T-helper 2 cell treated with Interferon-gamma antibody and Interleukin-4, amounts not matched to agents 100 ng/mL and 5 ng/mL, for 36 hours (primary cell): ENCODE measurements at regions not wholly inside any gene's neighbourhood (a gene's known extent, or its start where the extent isn't known, plus 50 kb on each side); places are given as distances from the start of the nearest gene placed in this dataset.
"Not testable (repeated sequence)": the region's sequence is repeated elsewhere in the genome, so short reads cannot be mapped to it uniquely, and the experiment has no call there.

Experiments used
- intact Hi-C: fragments of 100-400 bp; cut with micrococcal nuclease; formaldehyde crosslinking; loops from one replicate; pipeline ENCODE4 v1.15.1; 2023

- intact Hi-C loops, result no loop called here
Observed at GRCh38 chr12:69028941-69029729, 96.2 kb upstream of the CPM start.

- intact Hi-C loops, result no loop called here
Observed at GRCh38 chr12:69030321-69030720, 97.3 kb upstream of the CPM start.

- intact Hi-C loops, result no loop called here
Observed at GRCh38 chr12:69036533-69036932, 103.6 kb upstream of the CPM start.

- intact Hi-C loops, result no loop called here
Observed at GRCh38 chr12:69036999-69037398, 104.0 kb upstream of the CPM start.

DNA sequence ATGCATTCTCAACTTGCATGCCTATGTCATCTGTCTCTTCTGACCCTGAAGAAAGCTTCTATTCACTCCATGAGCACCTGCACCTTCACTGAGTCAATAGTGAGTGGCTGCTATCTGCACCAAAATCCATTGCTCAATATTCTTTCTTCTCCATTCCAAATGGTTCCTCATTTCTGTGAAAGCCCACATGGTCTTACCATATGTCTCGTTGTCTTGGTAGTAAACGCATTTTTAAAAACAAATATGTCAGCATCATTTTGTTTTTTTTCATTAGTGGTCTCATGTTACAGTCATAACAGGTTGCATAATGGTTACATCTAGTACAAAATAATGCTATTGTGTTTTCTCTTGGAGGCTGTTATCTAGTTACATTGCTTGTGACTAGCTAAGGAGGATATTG lies 106.9 kb upstream of the CPM start:
- intact Hi-C loops, result no loop called here

- intact Hi-C loops, result no loop called here
Observed at GRCh38 chr12:69042557-69042956, 109.6 kb upstream of the CPM start.

DNA sequence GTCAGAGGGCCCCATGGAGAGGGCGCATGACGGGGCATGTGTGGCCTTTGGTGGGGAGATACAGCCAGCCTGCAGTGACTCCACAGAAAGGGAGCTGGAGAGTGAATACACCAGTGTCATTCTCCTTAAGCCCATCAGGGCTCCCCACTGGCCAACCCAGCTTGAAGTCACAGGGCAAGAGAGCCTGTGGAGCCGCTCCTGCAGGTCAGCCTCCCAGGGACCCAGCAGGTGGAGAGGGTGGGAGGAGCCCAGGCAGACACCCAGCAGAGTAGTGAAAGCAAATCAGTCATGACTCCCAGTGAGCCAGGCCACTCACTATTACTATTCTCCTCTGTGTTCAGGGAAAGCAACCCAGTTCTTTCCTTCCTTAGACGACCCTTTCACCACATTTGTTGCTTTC lies 110.0 kb upstream of the CPM start:
- intact Hi-C loops, result no loop called here

DNA sequence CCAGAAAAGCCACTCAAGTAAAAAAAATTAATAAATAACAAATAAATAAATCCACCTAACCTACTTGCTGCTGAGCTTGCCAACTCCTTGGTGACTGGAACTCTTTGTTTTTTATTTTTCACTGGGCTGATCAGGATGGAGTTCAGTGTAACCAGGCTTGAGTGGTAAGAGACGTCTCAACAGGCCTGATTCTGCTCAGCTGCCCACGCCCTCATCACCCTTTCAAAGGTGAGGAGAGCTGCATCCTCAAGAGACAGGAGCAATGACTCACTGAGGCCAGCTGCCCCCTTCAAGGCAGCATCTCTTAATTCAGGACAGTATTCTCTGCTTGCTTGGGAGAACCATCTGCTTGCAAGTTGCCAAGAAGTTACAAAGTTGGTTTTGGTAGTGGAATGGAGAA lies 111.9 kb upstream of the CPM start:
- intact Hi-C loops, result no loop called here

DNA sequence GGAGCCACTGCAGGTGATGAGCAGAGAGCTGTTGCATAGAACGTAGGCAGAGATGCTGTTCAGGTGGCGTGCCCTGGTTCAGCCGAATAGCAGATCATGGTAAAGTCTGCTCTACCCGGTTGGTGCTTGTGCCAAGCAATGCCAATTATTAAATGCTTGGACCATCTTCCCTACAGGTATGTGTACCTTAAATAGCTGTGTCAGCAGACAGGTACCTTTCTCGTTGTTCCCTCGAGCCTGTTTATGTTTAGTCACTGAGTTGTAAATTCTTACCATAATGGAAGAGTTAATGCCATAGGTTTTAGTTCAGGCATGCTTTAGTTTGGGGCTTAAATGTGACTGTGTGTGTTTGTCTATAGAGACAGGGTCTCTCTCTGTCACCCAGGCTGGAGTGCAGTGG lies 112.5 kb upstream of the CPM start:
- intact Hi-C loops, result no loop called here

- intact Hi-C loops, result no loop called here
Observed at GRCh38 chr12:69046363-69046762, 113.4 kb upstream of the CPM start.

DNA sequence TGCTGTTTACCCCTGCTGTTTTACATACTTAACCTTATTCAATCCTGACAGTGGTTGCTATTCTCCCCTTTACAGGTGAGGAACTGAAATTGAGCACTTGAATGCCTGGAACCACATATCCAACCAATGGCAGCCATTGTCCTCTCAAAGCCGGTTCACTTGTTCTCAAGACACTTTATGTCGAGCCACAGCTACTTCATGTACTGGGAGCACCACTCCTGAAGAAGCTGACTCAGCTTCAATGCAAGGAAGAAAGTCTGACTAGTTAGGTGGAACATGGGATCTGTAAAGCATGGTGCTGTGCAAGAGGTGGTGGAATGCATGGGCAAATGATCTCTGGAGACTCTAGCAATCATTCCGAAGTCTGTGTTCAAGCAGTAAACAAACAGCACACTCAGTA lies 113.9 kb upstream of the CPM start:
- intact Hi-C loops, result no loop called here

DNA sequence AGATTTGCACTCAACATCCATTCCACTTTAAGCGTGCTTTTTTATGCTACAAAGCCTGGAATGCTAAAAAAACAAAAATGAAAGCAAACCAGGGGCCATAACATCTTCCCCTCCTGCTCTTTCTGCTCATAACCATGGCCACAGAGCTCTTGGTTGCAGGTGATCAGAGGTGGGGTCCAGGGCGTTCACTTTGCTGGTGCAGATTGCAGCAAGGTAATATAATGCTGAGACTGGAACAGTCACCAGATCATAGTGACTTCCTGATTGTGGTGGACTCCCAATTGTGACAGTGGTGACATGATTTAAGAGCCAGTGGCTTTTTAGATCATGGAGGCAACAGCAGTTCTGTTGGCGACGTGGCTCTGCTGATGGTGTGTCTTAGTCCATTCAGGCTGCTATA lies 115.0 kb upstream of the CPM start:
- intact Hi-C loops, result no loop called here

DNA sequence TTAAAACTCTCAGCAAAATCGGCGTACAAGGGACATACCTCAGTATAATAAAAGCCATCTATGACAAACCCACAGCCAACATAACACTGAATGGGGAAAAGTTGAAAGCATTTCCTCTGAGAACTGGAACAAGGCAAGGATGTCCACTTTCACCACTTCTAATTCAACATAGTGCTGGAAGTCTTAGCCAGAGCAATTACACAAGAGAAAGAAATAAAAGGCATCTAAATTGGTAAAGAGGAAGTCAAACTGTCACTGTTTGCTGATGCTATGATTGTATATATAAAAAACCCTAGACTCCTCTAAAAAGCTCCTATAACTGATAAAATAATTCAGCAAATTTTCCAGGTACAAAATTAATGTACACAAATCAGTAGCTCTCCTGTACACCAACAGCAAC lies 116.9 kb upstream of the CPM start:
- intact Hi-C loops, result not testable (repeated sequence)

DNA sequence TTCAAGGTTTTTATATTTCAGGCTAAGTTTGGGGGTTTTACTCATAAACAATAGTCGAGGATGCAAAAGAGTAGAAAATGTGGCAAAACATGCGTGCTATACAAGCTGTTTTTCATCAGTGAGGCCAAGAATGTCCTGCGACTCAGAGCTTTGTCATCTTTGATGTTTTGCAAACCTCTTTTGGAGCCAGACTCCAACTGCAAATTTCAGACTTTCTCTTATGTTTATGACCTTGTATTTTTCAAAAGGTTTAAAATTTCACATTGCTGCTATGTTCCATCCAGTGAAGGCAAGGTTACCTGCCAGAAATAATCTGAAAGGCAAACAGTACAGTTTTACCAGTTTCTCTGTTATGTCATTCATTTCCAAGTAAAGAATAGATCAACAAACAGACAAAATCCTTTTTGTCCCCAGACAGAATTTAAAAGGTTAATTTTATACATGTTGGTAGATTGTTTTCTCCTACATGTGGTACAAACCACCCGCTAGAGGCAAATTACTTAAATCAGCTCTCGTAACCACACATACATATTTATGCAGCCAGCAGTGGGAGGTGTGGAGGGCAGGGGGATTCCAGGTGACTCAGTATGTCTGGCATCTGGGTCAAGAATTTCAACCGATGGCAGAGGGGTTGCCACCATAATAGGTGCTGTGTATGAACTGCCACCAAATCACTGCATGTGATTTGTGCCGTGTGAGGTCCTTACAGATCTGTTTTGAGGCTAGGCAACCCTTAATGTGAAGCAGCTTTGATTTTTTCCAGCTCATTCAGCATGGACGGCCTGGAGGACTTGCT lies 119.8 kb upstream of the CPM start:
- intact Hi-C loops, result no loop called here

DNA sequence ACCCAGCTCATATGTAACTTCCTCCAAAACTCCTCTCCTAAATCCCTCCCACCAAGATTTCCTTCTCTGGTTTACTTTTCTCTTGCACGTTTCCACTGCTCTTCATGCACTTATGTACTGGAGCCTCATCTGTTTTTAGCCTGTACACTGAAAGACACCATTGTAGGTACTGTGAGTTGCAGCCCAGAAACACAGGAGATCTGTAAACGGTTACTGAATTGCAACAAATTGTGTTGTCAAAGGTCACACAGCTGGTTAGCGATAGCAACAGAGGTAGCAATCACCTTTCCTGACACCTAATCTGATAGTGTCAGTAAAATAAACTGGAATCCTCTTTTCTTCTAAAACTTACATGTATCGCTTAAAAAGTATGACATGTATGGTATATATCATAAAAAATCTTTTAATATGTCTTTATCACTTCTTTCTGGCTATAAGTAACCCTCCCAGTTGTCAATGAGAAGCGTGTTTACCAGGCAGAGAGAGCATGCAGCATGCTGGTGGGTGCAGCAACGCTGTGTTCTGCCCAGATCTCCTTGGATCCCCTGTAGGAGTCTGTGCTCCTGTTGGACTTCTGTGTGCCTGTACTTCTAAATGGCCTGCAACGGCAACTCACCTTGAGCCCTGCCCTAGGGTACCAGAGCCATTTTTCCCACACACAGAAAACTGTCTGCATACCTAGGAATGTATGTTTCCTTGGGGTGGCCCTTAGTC lies 121.5 kb upstream of the CPM start:
- intact Hi-C loops, result no loop called here

DNA sequence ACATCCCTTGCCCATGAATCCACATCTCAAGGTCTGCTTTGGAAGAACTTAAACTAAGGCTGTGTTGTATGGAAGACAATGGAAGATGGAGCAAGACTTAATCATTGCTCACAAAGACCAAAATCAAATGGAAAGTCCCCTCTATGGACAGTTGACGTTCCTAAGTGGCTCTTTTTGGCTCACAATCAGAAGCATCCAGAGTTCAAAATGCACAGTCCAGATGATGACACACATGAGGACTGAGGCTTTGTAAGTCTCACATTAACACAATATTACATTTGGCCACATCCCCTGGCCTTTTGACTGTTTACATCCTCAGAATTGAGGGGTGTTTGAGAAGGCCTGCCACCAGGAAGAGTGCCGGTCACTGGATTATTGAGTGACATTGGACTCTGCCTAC lies 122.3 kb upstream of the CPM start:
- intact Hi-C loops, result no loop called here

DNA sequence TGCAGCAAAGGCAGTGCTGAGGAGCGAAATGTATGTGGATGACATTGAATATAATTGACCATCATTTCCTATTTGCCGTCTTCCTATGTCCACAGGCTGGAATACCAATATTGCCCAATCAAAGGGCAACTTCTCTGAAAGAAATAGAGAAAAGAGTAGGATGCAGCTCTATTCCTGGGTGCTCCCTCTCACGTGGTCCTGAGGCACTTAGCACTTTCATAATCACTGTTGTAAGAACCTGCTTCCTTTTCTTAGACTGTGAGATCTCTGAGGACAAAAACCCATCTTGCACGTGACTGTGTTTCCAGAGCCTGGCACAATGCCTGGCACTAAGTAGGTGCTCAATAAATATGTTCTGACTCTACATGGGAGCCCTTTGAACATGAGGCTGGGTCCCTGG lies 122.7 kb upstream of the CPM start:
- intact Hi-C loops, result no loop called here

- intact Hi-C loops, result no loop called here
Observed at GRCh38 chr12:69056743-69057515, 124.0 kb upstream of the CPM start.

DNA sequence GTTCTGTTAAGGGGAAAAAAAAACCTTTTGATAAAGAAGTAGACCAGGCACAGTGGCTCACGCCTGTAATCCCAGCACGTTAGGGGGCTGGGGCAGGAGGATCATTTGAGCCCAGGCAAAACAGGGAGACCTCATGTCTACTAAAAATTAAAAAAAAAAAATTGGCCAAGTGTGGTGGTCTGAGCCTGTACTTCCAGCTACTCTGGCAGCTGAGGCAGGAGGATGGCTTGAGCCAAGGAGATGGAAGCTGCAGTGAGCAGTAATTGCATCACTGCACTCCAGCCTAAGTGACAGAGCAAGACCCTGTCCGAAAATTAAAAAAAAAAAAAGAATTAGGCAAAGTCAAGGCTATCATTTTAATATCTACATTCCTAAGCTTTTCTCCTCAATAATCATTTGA lies 124.8 kb upstream of the CPM start:
- intact Hi-C loops, result no loop called here

DNA sequence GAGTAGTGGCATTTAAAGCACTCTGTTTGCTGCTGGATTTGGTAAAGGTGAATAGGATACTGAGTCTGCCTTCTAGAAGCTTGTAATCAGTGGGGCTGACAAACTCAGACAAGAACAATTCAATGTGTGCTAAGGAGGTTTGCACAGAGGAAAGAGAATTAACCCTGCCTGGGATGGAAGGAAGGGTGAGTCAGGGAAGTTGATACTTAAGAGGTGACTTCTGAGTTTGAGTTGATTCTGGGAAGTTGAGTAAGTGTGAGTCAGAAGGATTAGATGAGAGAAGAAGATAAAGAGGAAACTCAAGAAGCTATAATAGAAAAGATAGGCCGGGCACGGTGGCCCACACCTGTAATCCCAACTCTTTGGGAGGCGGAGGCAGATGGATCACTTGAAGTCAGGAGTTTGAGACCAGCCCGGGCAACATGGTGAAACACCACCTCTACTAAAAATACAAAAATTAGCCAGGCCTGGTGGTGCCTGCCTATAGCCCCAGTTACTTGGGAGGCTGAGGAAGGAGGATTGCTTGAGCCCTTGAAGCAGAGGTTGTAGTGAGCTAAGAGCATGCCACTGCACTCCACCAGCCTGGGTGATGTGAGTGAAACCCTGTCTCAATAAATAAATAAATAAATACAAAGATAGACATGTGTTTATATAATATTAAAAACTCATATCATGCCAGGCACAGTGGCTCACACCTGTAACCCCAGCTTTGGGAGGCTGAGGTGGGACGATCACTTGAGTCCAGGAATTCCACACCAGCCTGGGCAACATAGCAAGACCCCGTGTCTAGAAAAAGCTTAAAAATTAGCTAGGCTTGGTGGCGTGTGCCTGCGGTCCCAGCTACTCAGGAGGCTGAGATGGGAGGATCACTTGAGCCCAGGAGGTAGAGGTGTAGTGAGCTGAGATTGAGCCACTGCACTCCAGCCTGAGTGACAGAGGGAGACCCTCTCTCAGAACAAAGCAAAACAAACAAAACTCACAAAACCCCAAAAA lies 126.8 kb upstream of the CPM start:
- intact Hi-C loops, result no loop called here
